Fibroblast of the aortic adventitia (primary cell): ENCODE measurements at regions not wholly inside any gene's neighbourhood (a gene's known extent, or its start where the extent isn't known, plus 50 kb on each side); places are given as distances from the start of the nearest gene placed in this dataset.
"Not testable (repeated sequence)": the region's sequence is repeated elsewhere in the genome, so short reads cannot be mapped to it uniquely, and the experiment has no call there.

Experiments used
- DNase-seq: peaks from one replicate; pipeline ENCODE4 v3.0.0-alpha.2; 2010; ENCODE audit warnings: low read depth
- H3K4me3 ChIP-seq: 2 replicates; pipeline ENCODE4 v1.5.1; 2011; ENCODE audit warnings: low read depth, mild to moderate bottlenecking, control low read depth, low read length, moderate library complexity
- TF ChIP-seq, protein P1 (sequence below): IDR thresholded peaks from 2 replicates; pipeline ENCODE4 v1.5.1; 2011; ENCODE audit warnings: mild to moderate bottlenecking, low read length, control low read depth, inconsistent platforms; ENCODE audit not compliant: insufficient read depth

DNA sequence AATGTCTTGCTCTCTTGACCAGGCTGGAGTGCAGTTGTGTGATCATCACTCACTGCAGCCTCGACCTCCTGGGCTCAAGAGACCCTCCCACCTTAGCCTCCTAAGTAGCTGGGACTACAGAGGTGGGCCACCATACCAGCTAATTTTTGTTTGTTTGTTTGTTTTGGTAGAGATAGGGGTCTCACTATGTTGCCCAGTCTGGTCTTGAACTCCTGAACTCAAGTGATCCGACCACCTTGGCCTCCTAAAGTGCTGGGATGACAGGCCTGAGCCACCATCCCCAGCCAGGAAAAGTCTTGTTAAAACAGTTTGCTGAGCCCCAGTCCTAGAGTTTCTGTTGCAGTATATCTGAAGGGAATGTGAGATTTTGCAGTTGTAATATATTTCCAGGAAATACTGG, 83.9 kb downstream of the SKIDA1 start:
- H3K4me3 ChIP-seq: no peak overlapping the region

DNA sequence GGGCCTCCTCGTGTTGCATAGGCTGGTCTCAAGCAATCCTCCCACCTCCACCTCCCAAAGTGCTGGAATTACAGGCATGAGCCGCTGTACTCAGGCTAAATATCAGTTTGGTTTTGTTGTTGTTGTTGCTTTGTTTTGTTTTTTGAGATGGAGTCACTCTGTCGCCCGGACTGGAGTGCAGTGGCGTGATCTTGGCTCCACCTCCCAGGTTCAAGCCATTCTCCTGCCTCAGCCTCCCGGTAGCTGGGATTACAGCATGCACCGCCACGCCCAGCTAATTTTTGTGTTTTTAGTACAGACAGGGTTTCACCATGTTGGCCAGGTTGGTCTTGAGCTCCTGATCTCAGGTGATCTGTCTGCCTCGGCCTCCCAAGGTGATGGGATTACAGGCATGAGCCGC, 86.6 kb downstream of the SKIDA1 start:
- not testable (repeated sequence) for H3K4me3 ChIP-seq

More for the DNA sequence above, 83.9 kb downstream of the SKIDA1 start:
- no peak for DNase-seq
- TF ChIP-seq, protein P1, sequence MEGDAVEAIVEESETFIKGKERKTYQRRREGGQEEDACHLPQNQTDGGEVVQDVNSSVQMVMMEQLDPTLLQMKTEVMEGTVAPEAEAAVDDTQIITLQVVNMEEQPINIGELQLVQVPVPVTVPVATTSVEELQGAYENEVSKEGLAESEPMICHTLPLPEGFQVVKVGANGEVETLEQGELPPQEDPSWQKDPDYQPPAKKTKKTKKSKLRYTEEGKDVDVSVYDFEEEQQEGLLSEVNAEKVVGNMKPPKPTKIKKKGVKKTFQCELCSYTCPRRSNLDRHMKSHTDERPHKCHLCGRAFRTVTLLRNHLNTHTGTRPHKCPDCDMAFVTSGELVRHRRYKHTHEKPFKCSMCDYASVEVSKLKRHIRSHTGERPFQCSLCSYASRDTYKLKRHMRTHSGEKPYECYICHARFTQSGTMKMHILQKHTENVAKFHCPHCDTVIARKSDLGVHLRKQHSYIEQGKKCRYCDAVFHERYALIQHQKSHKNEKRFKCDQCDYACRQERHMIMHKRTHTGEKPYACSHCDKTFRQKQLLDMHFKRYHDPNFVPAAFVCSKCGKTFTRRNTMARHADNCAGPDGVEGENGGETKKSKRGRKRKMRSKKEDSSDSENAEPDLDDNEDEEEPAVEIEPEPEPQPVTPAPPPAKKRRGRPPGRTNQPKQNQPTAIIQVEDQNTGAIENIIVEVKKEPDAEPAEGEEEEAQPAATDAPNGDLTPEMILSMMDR: no peak

DNA sequence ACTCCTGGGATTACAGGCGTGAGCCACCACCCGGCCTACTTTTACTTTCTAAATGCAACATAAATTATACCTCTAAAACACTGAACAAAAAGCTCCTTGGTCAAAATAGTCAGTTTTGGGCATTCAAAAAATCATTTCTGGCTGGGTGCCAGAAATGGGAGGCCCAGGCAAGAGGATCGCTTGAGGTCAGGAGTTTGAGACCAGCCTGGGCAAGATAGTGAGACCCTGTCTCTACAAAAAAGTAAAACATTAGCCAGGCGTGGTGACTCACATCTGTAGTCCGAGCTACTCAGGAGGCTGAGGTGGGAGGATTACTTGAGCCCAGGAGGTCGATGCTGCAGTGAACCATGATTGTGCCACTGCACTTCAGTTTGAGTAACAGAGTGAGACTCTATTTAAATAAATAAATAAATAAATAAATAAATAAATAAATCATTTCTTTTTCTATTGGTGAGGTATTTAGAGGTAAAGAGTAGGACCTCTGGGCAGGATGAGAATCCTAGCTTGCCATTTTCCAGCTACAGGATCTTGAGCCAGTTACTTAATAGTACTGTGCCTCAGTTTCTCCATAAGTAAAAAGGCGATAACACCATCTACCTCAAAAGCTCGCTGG, 87.6 kb downstream of the SKIDA1 start:
- DNase-seq: no peak
- TF ChIP-seq, protein P1: no peak
- H3K4me3 ChIP-seq: no peak overlapping the region

More for the DNA sequence above, 86.6 kb downstream of the SKIDA1 start:
- DNase-seq: not testable (repeated sequence)

DNA sequence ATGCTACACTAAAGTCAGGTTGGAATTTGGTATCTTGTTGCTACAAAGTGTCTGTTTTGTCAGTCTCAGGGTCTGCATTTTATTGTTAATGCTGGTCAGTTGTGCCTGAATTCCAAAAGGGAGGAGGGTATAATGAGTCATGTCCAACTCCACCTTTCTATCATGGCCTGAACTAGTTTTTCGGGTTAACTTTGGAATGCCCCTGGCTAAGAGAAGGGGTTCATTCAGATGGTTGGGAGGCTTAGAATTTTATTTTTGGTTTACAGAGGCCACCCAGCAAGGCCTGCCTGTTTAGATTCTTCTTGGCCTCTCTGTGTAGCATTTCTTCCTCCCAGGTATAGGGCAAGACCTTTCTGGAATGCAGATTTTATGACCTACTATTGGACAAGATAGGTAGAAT, 93.2 kb downstream of the SKIDA1 start:
- no peak for DNase-seq
- H3K4me3 ChIP-seq: no peak overlapping the region
- TF ChIP-seq, protein P1: no peak

DNA sequence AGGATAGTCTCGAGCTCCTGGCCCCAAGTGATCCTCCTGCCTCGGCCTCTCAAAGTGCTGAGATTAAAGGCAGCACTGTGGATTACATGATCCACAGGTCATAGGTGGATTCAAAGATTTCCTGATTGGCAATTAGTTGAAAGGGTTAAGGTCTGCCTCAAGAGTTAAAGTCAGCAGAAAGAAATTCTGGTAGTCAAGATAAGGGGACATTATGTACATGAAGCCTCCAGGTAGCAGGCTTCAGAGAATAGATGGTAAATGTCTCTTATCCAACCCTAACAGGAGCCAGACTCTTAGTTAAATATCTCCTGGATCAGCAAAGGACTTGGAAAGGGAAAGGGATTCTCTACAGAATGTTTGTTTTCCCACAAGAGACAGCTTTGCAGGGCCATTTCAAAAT, 93.7 kb downstream of the SKIDA1 start:
- TF ChIP-seq, protein P1: no peak
- no peak overlapping the region for H3K4me3 ChIP-seq
- DNase-seq: no peak

DNA sequence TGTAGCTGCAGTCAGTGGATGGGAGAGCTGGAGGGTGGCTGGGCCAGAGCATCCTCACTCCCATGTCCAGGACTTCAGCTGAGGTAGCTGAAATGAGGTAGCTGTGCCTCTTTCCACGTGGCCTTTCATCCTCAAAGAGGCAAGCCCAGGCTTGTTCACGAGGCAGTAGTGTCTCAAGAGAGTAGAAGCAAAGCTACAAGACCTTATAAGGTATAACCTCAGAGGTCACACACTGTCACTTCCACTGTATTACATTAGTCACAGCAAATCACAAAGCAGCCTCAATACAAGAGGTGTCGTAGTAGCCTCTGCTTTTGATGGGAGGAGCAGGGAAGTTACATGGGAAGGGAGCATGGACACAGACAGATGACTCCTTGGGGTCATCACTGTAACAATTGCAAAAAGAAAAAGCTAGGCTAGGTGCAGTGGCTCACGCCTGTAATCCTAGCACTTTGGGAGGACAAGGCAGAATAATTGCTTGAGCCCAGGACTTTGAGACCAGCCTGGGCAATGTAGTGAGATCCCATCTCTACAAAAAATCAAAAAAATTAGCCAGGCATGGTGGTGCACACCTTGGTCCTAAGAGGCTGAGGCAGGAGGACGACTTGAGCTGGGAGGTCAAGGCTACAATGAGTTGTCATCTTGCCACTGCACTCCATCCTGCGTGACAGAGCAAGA, 97.5 kb downstream of the SKIDA1 start:
- TF ChIP-seq, protein P1: no peak
- no peak for DNase-seq
- no peak overlapping the region for H3K4me3 ChIP-seq

DNA sequence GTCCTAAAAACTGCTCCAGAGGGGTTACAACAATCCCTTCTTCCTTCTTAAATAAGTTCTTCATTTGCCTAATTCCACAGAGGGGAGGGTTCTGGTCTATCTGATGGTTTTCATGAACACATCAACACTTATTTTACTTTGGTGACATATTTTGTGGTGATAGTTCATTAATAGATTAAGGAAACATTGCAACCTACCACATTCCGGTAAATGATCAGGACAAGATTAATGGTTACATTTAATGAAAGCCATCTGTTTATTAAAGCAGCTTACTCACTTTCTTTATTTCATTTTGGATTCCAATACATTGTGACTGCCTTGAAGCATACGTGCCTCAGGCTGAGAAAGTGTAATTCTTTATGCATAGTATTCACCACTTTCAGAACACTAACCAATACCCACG, 101.0 kb downstream of the SKIDA1 start:
- TF ChIP-seq, protein P1: no peak
- H3K4me3 ChIP-seq: no peak overlapping the region
- DNase-seq: peak; percentile 65
